Esophagus muscularis mucosa (tissue), 4 donors: ENCODE measurements at regions not wholly inside any gene's neighbourhood (a gene's known extent, or its start where the extent isn't known, plus 50 kb on each side); places are given as distances from the start of the nearest gene placed in this dataset.
A peak's percentile ranks its signal among the peaks of the same experiment; 100 is the strongest.

ENCODE experiments used
- DNase-seq: peaks from one replicate; pipeline ENCODE4 v3.0.0-alpha.2; 2017; ENCODE audit errors: extremely low spot score
- H3K27ac ChIP-seq, 4 donors: fragments of 200-600 bp; sonication (generic); replicated peaks in 1 of 4; 1 replicate in 3 of 4; 2 replicates in 1 of 4; pipeline ENCODE4 v1.5.1; 2016 to 2019; ENCODE audit warnings: mild to moderate bottlenecking in 1 of 4
- H3K27me3 ChIP-seq, 4 donors: fragments of 200-600 bp; sonication (generic); one replicate each; pipeline versions ENCODE4 v1.5.1 to v1.6.0; 2016 to 2019
- H3K36me3 ChIP-seq, 4 donors: fragments of 200-600 bp; sonication (generic); one replicate each; pipeline ENCODE4 v1.5.1; 2016 to 2019
- H3K4me1 ChIP-seq, 4 donors: fragments of 200-600 bp; sonication (generic); one replicate each; pipeline ENCODE4 v1.5.1; 2016 to 2019
- H3K4me3 ChIP-seq, 4 donors: fragments of 200-600 bp; sonication (generic); 1 replicate in 2 of 4; 2 replicates in 2 of 4; pipeline ENCODE4 v1.5.1; 2016 to 2019; ENCODE audit warnings: mild to moderate bottlenecking in 4 of 4, moderate library complexity in 1 of 4
- H3K9me3 ChIP-seq, 4 donors: fragments of 200-600 bp; sonication (generic); 1 replicate in 3 of 4; 2 replicates in 1 of 4; pipeline ENCODE4 v1.5.1; 2016 to 2019
- CTCF ChIP-seq, 3 experiments: fragments of 200-600 bp in 2 of 3; fragments of 450-650 bp in 1 of 3; sonication (generic) in 2 of 3; IDR thresholded peaks; one replicate each; pipeline ENCODE4 v1.5.1; 2017 to 2019; ENCODE audit warnings: antibody characterized with exemption in 3 of 3, mild to moderate bottlenecking in 2 of 3, moderate library complexity in 1 of 3
- EP300 ChIP-seq: sonication (generic); formaldehyde crosslinking; IDR thresholded peaks from one replicate; pipeline ENCODE4 v1.6.1; 2017; ENCODE audit warnings: antibody characterized with exemption
- POLR2A ChIP-seq: fragments of 450-650 bp; IDR thresholded peaks from one replicate; pipeline ENCODE4 v1.6.1; 2017; ENCODE audit warnings: antibody characterized with exemption, moderate library complexity, mild to moderate bottlenecking, low read depth
- POLR2AphosphoS5 ChIP-seq, 2 donors: sonication (generic); formaldehyde crosslinking; IDR thresholded peaks; one replicate each; pipeline ENCODE4 v1.6.1; 2017; ENCODE audit warnings: antibody characterized with exemption in 2 of 2
- WGBS: methylation state at CpG from one replicate; pipeline ENCODE4 v1.1.5; 2018; 5-methylcytosine and 5-hydroxymethylcytosine counted together
- intact Hi-C: fragments of 100-400 bp; cut with DNase I; formaldehyde crosslinking; loops from one replicate; pipeline ENCODE4 v1.15.1; 2023

GRCh38 chr1:78226784-78227183 lies 181.0 kb downstream of the GIPC2 start:
- intact Hi-C loops: no loop called here
- H3K36me3 ChIP-seq: no peaks in the 10 kb centered on the region

GRCh38 chr1:78227705-78228635 lies 182.2 kb downstream of the GIPC2 start:
- H3K27ac ChIP-seq: no peak overlapping the region
- peaks cover 0 to 8% (median 1%) of the 10 kb centered on the region in 4 donors for H3K4me1 ChIP-seq
- intact Hi-C loops: no loop called here
- TF ChIP-seq EP300 (no peak), POLR2AphosphoS5 (IDR thresholded peaks at IDR 0.05) (no peak), CTCF (IDR thresholded peaks at IDR 0.05) (no peak), POLR2A (no peak)
- no peak overlapping the region for H3K4me3 ChIP-seq
- WGBS: 67% methylated on average over 6 of the region's 6 CpGs
- DNase-seq: no peak
- H3K36me3 ChIP-seq: no peaks in the 10 kb centered on the region
- H3K9me3 ChIP-seq: peaks cover 0 to 12% (median 5%) of the 10 kb centered on the region in 4 donors
- H3K27me3 ChIP-seq: no peaks in the 10 kb centered on the region

More at GRCh38 chr1:78226784-78227183, 181.0 kb downstream of the GIPC2 start:
- Histone ChIP-seq H3K27me3 (no peaks in the 10 kb centered on the region), H3K4me1 (peaks cover 0 to 8% (median 1%) of the 10 kb centered on the region in 4 donors), H3K27ac (no peak overlapping the region), H3K4me3 (no peak overlapping the region), H3K9me3 (peaks cover 0 to 12% (median 5%) of the 10 kb centered on the region in 4 donors)
- no peak for TF ChIP-seq CTCF (IDR thresholded peaks at IDR 0.05)
- no peak for TF ChIP-seq POLR2A
- no peak for TF ChIP-seq EP300
- no peak for TF ChIP-seq POLR2AphosphoS5 (IDR thresholded peaks at IDR 0.05)
- no peak for DNase-seq
- WGBS: 76% methylated on average over 3 of the region's 3 CpGs

DNA sequence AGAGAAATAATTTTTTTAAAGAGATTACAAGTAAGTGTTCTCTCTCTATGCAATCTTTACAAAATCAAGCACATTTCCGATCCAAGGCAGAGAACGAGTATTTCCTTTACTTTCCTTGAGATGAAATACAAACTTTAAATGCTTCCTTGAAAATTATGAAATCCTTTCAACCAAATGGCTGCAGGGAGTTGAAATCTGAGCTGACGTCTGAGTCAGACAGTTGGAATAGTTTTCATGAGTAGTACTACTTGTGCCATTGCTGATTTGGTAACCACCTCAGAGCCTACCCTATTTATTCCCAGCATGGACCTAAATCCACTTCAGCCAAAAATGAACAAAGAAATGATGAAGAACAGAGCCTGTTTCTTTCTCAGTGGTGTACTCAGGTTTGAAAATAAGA lies 183.6 kb downstream of the GIPC2 start:
- Histone ChIP-seq H3K27me3 (no peaks in the 10 kb centered on the region), H3K36me3 (no peaks in the 10 kb centered on the region), H3K9me3 (peaks cover 0 to 12% (median 5%) of the 10 kb centered on the region in 4 donors), H3K4me1 (peaks cover 0 to 8% (median under 1%) of the 10 kb centered on the region in 4 donors), H3K27ac (no peak overlapping the region), H3K4me3 (no peak overlapping the region)
- 67% methylated on average over 3 of the region's 3 CpGs for WGBS
- TF ChIP-seq EP300 (no peak), POLR2AphosphoS5 (IDR thresholded peaks at IDR 0.05) (peak in 1 of 2 donors; percentile 42), CTCF (IDR thresholded peaks at IDR 0.05) (no peak)
- intact Hi-C loops: no loop called here
- no peak for DNase-seq

GRCh38 chr1:78231477-78231876 lies 185.7 kb downstream of the GIPC2 start:
- 71% methylated on average over 3 of the region's 3 CpGs for WGBS
- intact Hi-C loops: no loop called here

More at GRCh38 chr1:78231477-78231876, 185.7 kb downstream of the GIPC2 start:
- Histone ChIP-seq H3K27ac (no peak overlapping the region), H3K4me3 (no peak overlapping the region), H3K9me3 (peaks cover 0 to 12% (median 5%) of the 10 kb centered on the region in 4 donors), H3K4me1 (peaks cover 0 to 8% (median 0%) of the 10 kb centered on the region in 4 donors), H3K36me3 (no peaks in the 10 kb centered on the region), H3K27me3 (no peaks in the 10 kb centered on the region)
- TF ChIP-seq CTCF (IDR thresholded peaks at IDR 0.05) (no peak), POLR2AphosphoS5 (IDR thresholded peaks at IDR 0.05) (no peak), EP300 (no peak), POLR2A (no peak)
- no peak for DNase-seq
